GM10847 (cell line): ENCODE measurements at regions not wholly inside any gene's neighbourhood (a gene's known extent, or its start where the extent isn't known, plus 50 kb on each side); places are given as distances from the start of the nearest gene placed in this dataset.

Source experiments
- POLR2A ChIP-seq: IDR thresholded peaks from 2 replicates; pipeline ENCODE4 v1.6.1; 2011; ENCODE audit not compliant: insufficient read length; ENCODE audit errors: extremely low read depth

DNA sequence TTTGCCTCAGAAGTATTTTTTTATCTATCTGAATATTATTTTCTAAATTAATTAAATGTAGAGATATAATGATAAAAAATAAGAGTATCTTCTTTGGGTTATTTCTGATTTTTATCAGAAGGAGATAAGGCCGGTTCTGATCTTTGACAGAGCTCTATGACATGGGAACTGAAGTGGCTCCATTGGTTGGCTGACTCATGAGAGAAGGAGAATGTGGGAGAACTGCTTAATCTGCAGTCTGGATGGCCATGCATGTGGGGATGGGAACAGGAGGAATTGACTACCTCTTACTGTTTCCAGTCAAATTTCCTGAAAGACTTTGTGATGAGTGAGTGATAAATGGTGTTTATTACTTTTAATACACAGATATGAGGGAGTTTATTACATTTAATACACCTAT, 155.8 kb upstream of the ATP2B1 start:
- TF ChIP-seq POLR2A = no peak

DNA sequence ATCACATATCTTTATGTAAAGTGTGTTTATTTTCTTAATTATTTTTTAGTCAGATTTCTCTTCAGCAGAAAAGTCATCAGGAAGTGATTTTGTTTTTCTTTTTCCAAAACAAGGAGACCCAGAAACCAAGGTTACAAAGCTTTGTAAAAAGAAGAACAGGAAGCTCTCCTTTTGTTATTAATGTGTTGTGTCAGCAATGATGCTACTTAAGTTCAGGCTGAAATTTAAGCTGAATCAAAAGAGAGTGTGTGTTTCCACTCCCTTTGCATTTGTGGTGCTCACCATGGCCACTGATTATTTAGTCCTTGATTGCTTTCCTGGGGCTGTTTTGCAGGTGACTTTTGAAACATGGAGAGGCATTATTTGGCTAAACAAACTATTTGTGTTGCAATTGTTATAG, 155.3 kb upstream of the ATP2B1 start:
- TF ChIP-seq POLR2A = no peak

- TF ChIP-seq POLR2A = no peak
Measured at GRCh38 chr12:89863493-89863938, 154.9 kb upstream of the ATP2B1 start.

DNA sequence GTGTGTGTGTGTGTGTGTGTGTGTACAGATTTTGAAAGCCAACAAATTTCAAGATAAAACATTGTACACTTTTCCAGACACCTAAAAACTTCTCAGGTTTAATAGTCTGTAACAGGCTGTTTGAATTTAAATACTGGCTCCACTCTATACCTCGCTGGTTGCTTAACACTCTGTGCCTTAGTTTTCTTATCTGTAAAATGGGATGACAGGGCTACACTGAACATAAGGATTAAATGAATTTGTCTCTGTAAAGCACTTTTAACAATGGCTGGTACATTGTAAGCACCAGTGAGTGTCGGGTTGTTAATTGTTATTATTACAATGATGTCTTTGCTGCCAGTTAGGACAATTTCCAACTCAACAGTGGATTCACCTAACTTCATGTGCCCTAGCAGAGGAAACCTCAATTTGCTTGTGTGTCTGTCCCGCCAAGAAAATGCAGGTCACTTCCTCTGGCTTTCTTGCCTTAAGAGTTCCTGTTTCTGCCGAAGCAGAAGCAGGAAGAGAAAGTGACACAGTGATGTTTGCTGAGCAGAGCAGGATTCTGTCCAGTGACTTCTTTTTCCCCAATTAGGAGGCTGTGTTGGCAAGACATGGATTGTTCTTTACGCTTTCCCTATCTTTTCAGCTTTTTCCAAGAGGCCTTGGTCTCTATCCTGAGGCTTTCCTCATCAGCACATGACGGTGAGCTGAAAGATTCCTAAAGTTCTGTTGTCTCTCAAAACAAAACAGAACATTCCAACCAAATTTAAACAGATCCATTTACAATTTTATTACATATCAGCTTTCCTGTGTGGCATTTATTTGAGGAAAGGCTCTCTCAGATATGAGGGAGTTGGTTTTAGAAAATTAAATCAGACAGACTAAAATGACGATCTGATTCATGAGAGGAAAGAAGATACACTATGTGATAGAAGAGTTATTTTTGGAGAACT, 154.1 kb upstream of the ATP2B1 start:
- peak; percentile 25 for TF ChIP-seq POLR2A

DNA sequence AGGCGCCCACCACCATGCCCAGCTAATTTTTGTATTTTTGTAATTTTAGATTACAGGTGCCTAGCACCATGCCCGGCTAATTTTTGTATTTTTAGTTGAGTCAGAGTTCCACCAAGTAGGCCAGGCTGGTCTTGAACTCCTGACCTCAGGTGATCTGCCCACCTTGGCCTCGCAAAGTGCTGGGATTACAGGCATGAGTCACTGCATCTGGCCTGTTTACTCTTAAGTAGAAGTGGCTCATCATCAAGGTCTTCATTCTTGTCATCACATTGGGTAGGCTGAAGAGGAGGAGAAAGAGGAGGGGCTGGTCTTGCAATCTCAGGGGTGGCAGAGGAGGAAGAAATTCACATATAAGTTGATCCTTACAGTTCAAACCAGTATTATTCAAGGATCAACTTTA, 152.4 kb upstream of the ATP2B1 start:
- no peak for TF ChIP-seq POLR2A

- TF ChIP-seq POLR2A = no peak
Measured at GRCh38 chr12:89859508-89860220, 151.0 kb upstream of the ATP2B1 start.

GRCh38 chr12:89858718-89859117, 150.1 kb upstream of the ATP2B1 start:
- TF ChIP-seq POLR2A = no peak

GRCh38 chr12:89857652-89858274, 149.1 kb upstream of the ATP2B1 start:
- no peak for TF ChIP-seq POLR2A

GRCh38 chr12:89856431-89856830, 147.8 kb upstream of the ATP2B1 start:
- no peak for TF ChIP-seq POLR2A

GRCh38 chr12:89848732-89849131, 140.1 kb upstream of the ATP2B1 start:
- no peak for TF ChIP-seq POLR2A

DNA sequence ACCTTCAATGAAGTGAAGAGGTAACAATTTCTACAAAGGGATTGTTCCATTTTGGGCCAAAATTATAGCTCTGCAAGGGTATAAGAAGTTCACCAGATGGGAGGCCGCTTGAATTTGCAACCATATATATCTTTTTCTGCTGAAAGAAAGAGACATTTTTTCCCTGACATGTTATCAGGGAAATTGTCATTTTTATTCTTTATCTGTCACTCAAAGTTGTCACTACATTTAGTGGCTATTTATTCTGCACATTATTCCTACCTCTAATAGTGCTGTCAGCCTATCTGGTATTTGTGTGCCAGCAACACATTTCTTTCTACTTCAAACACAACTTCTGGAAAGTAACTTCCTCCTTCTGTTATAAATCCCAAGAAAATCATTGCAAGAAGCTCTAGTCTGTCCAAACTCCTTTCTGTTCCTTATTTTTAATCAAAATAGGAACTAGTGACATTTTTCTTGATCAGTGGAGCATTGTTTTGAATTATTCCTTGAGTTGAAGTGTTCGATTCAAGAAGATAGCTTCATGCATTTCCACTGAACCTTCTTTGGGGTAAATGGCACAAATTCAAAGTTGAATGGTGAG, 137.9 kb upstream of the ATP2B1 start:
- no peak for TF ChIP-seq POLR2A

- no peak for TF ChIP-seq POLR2A
Measured at GRCh38 chr12:89845767-89846166, 137.1 kb upstream of the ATP2B1 start.

GRCh38 chr12:89845366-89845765, 136.7 kb upstream of the ATP2B1 start:
- TF ChIP-seq POLR2A = no peak

GRCh38 chr12:89844539-89844938, 135.9 kb upstream of the ATP2B1 start:
- TF ChIP-seq POLR2A = no peak

GRCh38 chr12:89840162-89840922, 131.7 kb upstream of the ATP2B1 start:
- no peak for TF ChIP-seq POLR2A

- TF ChIP-seq POLR2A = no peak
Measured at GRCh38 chr12:89839444-89839843, 130.8 kb upstream of the ATP2B1 start.
